Vagina (tissue), 2 donors: ENCODE measurements at regions not wholly inside any gene's neighbourhood (a gene's known extent, or its start where the extent isn't known, plus 50 kb on each side); places are given as distances from the start of the nearest gene placed in this dataset.

Experiments used
- POLR2A ChIP-seq, 2 donors: fragments of 450-650 bp; IDR thresholded peaks; one replicate each; pipeline ENCODE4 v1.6.1; 2017; ENCODE audit warnings: antibody characterized with exemption in 2 of 2, mild to moderate bottlenecking in 2 of 2, moderate library complexity in 2 of 2
- TF ChIP-seq, protein P1 (sequence below), 3 experiments: fragments of 450-650 bp in 2 of 3; fragments of 200-600 bp in 1 of 3; sonication (generic) in 1 of 3; IDR thresholded peaks; one replicate each; pipeline ENCODE4 v1.5.1; 2017 to 2019; ENCODE audit warnings: antibody characterized with exemption in 3 of 3, mild to moderate bottlenecking in 2 of 3, moderate library complexity in 2 of 3

DNA sequence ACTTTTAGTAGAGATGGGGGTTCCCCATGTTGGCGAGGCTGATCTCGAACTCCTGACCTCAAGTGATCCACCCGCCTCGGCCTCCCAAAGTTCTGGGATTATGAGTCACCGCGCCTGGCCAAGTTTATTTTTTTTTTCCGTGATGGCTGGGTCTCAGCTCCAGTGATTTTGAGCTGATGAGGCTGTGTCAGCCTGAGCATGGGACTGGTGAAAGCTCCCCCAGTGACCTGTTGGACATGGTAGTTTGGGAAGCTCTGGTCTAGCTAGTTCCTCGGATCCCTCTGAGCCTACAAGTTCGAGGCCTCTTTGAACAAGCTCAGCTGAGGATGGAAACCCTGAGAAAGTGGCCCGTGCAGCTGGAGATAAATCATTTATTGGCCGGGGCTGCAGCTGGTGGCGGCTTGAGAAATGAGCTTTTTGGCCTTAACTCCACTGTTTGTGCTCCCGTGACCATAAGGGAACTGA is 126.8 kb downstream of the SNX5 start:
- TF ChIP-seq, protein P1, sequence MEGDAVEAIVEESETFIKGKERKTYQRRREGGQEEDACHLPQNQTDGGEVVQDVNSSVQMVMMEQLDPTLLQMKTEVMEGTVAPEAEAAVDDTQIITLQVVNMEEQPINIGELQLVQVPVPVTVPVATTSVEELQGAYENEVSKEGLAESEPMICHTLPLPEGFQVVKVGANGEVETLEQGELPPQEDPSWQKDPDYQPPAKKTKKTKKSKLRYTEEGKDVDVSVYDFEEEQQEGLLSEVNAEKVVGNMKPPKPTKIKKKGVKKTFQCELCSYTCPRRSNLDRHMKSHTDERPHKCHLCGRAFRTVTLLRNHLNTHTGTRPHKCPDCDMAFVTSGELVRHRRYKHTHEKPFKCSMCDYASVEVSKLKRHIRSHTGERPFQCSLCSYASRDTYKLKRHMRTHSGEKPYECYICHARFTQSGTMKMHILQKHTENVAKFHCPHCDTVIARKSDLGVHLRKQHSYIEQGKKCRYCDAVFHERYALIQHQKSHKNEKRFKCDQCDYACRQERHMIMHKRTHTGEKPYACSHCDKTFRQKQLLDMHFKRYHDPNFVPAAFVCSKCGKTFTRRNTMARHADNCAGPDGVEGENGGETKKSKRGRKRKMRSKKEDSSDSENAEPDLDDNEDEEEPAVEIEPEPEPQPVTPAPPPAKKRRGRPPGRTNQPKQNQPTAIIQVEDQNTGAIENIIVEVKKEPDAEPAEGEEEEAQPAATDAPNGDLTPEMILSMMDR (IDR thresholded peaks at IDR 0.05): no peak
- no peak for TF ChIP-seq POLR2A (IDR thresholded peaks at IDR 0.05)
